ENCODE measurements at regions not wholly inside any gene's neighbourhood (a gene's known extent, or its start where the extent isn't known, plus 50 kb on each side); places are given as distances from the start of the nearest gene placed in this dataset.

GRCh38 chr2:234853729-234854128 is 98.1 kb upstream of the SH3BP4 start:
- Histone ChIP-seq H3K9me3 (ENCODE audit: control insufficient read depth, low read depth, low read length) (no peaks in the 10 kb centered on the region), H4K20me1 (ENCODE audit: control insufficient read depth, extremely low read depth, insufficient read depth, low read length) (no peaks in the 10 kb centered on the region), H3K4me1 (ENCODE audit: control insufficient read depth, extremely low read depth, insufficient read depth, low read length) (peaks cover under 1% of the 10 kb centered on the region), H3K79me2 (ENCODE audit: control insufficient read depth, insufficient read depth, low read length) (no peaks in the 10 kb centered on the region), H3K27ac (ENCODE audit: control insufficient read depth, insufficient read depth, low read length) (no peak overlapping the region), H3K9ac (ENCODE audit: control insufficient read depth, extremely low read depth, insufficient read depth, low read length) (no peak overlapping the region), H2AFZ (ENCODE audit: control insufficient read depth, low read length) (no peak overlapping the region), H3K27me3 (ENCODE audit: control insufficient read depth, extremely low read depth, insufficient read depth, low read length) (no peaks in the 10 kb centered on the region), H3K4me3 (ENCODE audit: control insufficient read depth in 2 of 3, extremely low read depth in 1 of 3, insufficient read depth in 2 of 3, low read depth in 1 of 3, low read length in 3 of 3) (no peak overlapping the region), H3K36me3 (ENCODE audit: control insufficient read depth in 2 of 2, extremely low read depth in 1 of 2, insufficient read depth in 2 of 2, low read length in 2 of 2) (no peaks in the 10 kb centered on the region), H3K9me1 (ENCODE audit: control insufficient read depth, extremely low read depth, insufficient read depth, low read length) (no peaks in the 10 kb centered on the region), H3K4me2 (ENCODE audit: control insufficient read depth, extremely low read depth, insufficient read depth, low read depth, low read length) (no peak overlapping the region)
- FAIRE-seq (no peak), DNase-seq (ENCODE audit: low read depth, low spot score) (no peak)
- dilution Hi-C loops (cut with MboI; ENCODE audit: extremely low pct_ligation_motif_present, low sequenced_read_pairs) = no loop called here
- TF ChIP-seq EZH2 (IDR thresholded peaks at IDR 0.05; ENCODE audit: low read length) = no peak
- TF ChIP-seq CTCF (optimal IDR thresholded peaks at IDR 0.05 in 1 of 3, IDR thresholded peaks at IDR 0.05 in 1 of 3, conservative IDR thresholded peaks at IDR 0.05 in 1 of 3; ENCODE audit: extremely low read depth in 1 of 3, insufficient read depth in 2 of 3, low read length in 3 of 3) = no peak

- DNase-seq (ENCODE audit: low read depth, low spot score) = no peak
- TF ChIP-seq EZH2 (IDR thresholded peaks at IDR 0.05; ENCODE audit: low read length) = no peak
- no peak for TF ChIP-seq CTCF (optimal IDR thresholded peaks at IDR 0.05 in 1 of 3, IDR thresholded peaks at IDR 0.05 in 1 of 3, conservative IDR thresholded peaks at IDR 0.05 in 1 of 3; ENCODE audit: extremely low read depth in 1 of 3, insufficient read depth in 2 of 3, low read length in 3 of 3)
- Histone ChIP-seq H2AFZ (ENCODE audit: control insufficient read depth, low read length) (no peak overlapping the region), H3K27me3 (ENCODE audit: control insufficient read depth, extremely low read depth, insufficient read depth, low read length) (no peaks in the 10 kb centered on the region), H3K4me3 (ENCODE audit: control insufficient read depth in 2 of 3, extremely low read depth in 1 of 3, insufficient read depth in 2 of 3, low read depth in 1 of 3, low read length in 3 of 3) (no peak overlapping the region), H3K9me3 (ENCODE audit: control insufficient read depth, low read depth, low read length) (no peaks in the 10 kb centered on the region), H3K9ac (ENCODE audit: control insufficient read depth, extremely low read depth, insufficient read depth, low read length) (no peak overlapping the region), H4K20me1 (ENCODE audit: control insufficient read depth, extremely low read depth, insufficient read depth, low read length) (no peaks in the 10 kb centered on the region), H3K27ac (ENCODE audit: control insufficient read depth, insufficient read depth, low read length) (no peak overlapping the region), H3K4me2 (ENCODE audit: control insufficient read depth, extremely low read depth, insufficient read depth, low read depth, low read length) (no peak overlapping the region), H3K4me1 (ENCODE audit: control insufficient read depth, extremely low read depth, insufficient read depth, low read length) (no peaks in the 10 kb centered on the region), H3K9me1 (ENCODE audit: control insufficient read depth, extremely low read depth, insufficient read depth, low read length) (no peaks in the 10 kb centered on the region), H3K79me2 (ENCODE audit: control insufficient read depth, insufficient read depth, low read length) (no peaks in the 10 kb centered on the region), H3K36me3 (ENCODE audit: control insufficient read depth in 2 of 2, extremely low read depth in 1 of 2, insufficient read depth in 2 of 2, low read length in 2 of 2) (no peaks in the 10 kb centered on the region)
- dilution Hi-C loops (cut with MboI; ENCODE audit: extremely low pct_ligation_motif_present, low sequenced_read_pairs) = no loop called here
- no peak for FAIRE-seq
These were observed 98.9 kb upstream of the SH3BP4 start for GRCh38 chr2:234852941-234853340.

All from keratinocyte (primary cell).